ENCODE measurements at regions not wholly inside any gene's neighbourhood (a gene's known extent, or its start where the extent isn't known, plus 50 kb on each side); places are given as distances from the start of the nearest gene placed in this dataset.

- TF ChIP-seq, protein P1, sequence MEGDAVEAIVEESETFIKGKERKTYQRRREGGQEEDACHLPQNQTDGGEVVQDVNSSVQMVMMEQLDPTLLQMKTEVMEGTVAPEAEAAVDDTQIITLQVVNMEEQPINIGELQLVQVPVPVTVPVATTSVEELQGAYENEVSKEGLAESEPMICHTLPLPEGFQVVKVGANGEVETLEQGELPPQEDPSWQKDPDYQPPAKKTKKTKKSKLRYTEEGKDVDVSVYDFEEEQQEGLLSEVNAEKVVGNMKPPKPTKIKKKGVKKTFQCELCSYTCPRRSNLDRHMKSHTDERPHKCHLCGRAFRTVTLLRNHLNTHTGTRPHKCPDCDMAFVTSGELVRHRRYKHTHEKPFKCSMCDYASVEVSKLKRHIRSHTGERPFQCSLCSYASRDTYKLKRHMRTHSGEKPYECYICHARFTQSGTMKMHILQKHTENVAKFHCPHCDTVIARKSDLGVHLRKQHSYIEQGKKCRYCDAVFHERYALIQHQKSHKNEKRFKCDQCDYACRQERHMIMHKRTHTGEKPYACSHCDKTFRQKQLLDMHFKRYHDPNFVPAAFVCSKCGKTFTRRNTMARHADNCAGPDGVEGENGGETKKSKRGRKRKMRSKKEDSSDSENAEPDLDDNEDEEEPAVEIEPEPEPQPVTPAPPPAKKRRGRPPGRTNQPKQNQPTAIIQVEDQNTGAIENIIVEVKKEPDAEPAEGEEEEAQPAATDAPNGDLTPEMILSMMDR (IDR thresholded peaks at IDR 0.05; ENCODE audit: low read length), result no peak
- TF ChIP-seq EZH2 (optimal IDR thresholded peaks at IDR 0.05; ENCODE audit: low read depth, low read length) (no peak), EZH2phosphoT487 (IDR thresholded peaks at IDR 0.05; ENCODE audit: low read length) (no peak)
Measured at GRCh38 chr1:228906223-228906860, 171.1 kb downstream of the RHOU start.
